Ascending aorta (tissue), 2 donors: ENCODE measurements at regions not wholly inside any gene's neighbourhood (a gene's known extent, or its start where the extent isn't known, plus 50 kb on each side); places are given as distances from the start of the nearest gene placed in this dataset.
A peak's percentile ranks its signal among the peaks of the same experiment; 100 is the strongest.

Source experiments
- DNase-seq, 2 donors: peaks; one replicate each; pipeline ENCODE4 v3.0.0-alpha.2; 2019; ENCODE audit warnings: low spot score in 2 of 2
- H3K27ac ChIP-seq, 2 donors: fragments of 200-600 bp; sonication (generic); one replicate each; pipeline ENCODE4 v1.5.1; 2016 to 2017; ENCODE audit warnings: mild to moderate bottlenecking in 1 of 2
- H3K27me3 ChIP-seq: fragments of 200-600 bp; sonication (generic); one replicate; pipeline ENCODE4 v1.5.1; 2017
- H3K36me3 ChIP-seq, 2 donors: fragments of 200-600 bp; sonication (generic); one replicate each; pipeline ENCODE4 v1.5.1; 2016
- H3K4me1 ChIP-seq, 2 donors: fragments of 200-600 bp; sonication (generic); one replicate each; pipeline ENCODE4 v1.5.1; 2016 to 2017; ENCODE audit warnings: mild to moderate bottlenecking in 1 of 2
- H3K4me3 ChIP-seq, 2 donors: fragments of 200-600 bp; sonication (generic); one replicate each; pipeline ENCODE4 v1.5.1; 2016 to 2017; ENCODE audit warnings: mild to moderate bottlenecking in 1 of 2
- H3K9me3 ChIP-seq, 2 donors: fragments of 200-600 bp; sonication (generic); one replicate each; pipeline ENCODE4 v1.5.1; 2016
- CTCF ChIP-seq, 3 experiments: fragments of 200-600 bp in 2 of 3; fragments of 450-650 bp in 1 of 3; sonication (generic) in 2 of 3; IDR thresholded peaks; one replicate each; pipeline ENCODE4 v1.5.1; 2016 to 2019; ENCODE audit warnings: antibody characterized with exemption in 3 of 3, mild to moderate bottlenecking in 1 of 3, moderate library complexity in 1 of 3
- intact Hi-C: fragments of 100-400 bp; cut with DNase I; formaldehyde crosslinking; loops from one replicate; pipeline ENCODE4 v1.15.1; 2023

- DNase-seq: no peak
- Histone ChIP-seq H3K9me3 (no peaks in the 10 kb centered on the region), H3K4me1 (no peaks in the 10 kb centered on the region), H3K36me3 (no peaks in the 10 kb centered on the region), H3K27me3 (no peaks in the 10 kb centered on the region), H3K27ac (no peak overlapping the region), H3K4me3 (no peak overlapping the region)
- intact Hi-C loops: loop anchor here (1.0 to 10.0 kb wide), 2 partner anchors 37 to 240 kb away; no protein-coding TSS in a partner anchor
- TF ChIP-seq CTCF (IDR thresholded peaks at IDR 0.05): no peak
Observed at GRCh38 chr6:79814940-79815339, 132.4 kb downstream of the ELOVL4 start.

- no peaks in the 10 kb centered on the region for H3K36me3 ChIP-seq
- H3K27me3 ChIP-seq: no peaks in the 10 kb centered on the region
- peak in 1 of 2 donors; percentile 83 for DNase-seq
- no peaks in the 10 kb centered on the region for H3K9me3 ChIP-seq
- TF ChIP-seq CTCF (IDR thresholded peaks at IDR 0.05): peak; percentile 39 to 77 (median 69)
- H3K4me1 ChIP-seq: no peaks in the 10 kb centered on the region
- H3K27ac ChIP-seq: no peak overlapping the region
- intact Hi-C loops: loop anchor here (1.0 to 10.0 kb wide), 2 partner anchors 36 to 239 kb away; no protein-coding TSS in a partner anchor
- no peak overlapping the region for H3K4me3 ChIP-seq
Observed at GRCh38 chr6:79813854-79814709, 133.3 kb downstream of the ELOVL4 start.

GRCh38 chr6:79813143-79813850 lies 134.1 kb downstream of the ELOVL4 start:
- Histone ChIP-seq H3K36me3 (no peaks in the 10 kb centered on the region), H3K9me3 (no peaks in the 10 kb centered on the region), H3K27ac (no peak overlapping the region), H3K4me1 (no peaks in the 10 kb centered on the region), H3K27me3 (no peaks in the 10 kb centered on the region), H3K4me3 (no peak overlapping the region)
- intact Hi-C loops: loop anchor here (10.0 kb wide), 1 partner anchor 238 kb away; no protein-coding TSS in a partner anchor
- DNase-seq: no peak
- TF ChIP-seq CTCF (IDR thresholded peaks at IDR 0.05): no peak

GRCh38 chr6:79812195-79812594 lies 135.2 kb downstream of the ELOVL4 start:
- H3K4me3 ChIP-seq: no peak overlapping the region
- no peak for DNase-seq
- H3K27ac ChIP-seq: no peak overlapping the region
- no peaks in the 10 kb centered on the region for H3K9me3 ChIP-seq
- H3K4me1 ChIP-seq: no peaks in the 10 kb centered on the region
- no peak for TF ChIP-seq CTCF (IDR thresholded peaks at IDR 0.05)
- intact Hi-C loops: loop anchor here (10.0 kb wide), 1 partner anchor 237 kb away; no protein-coding TSS in a partner anchor
- no peaks in the 10 kb centered on the region for H3K36me3 ChIP-seq
- H3K27me3 ChIP-seq: no peaks in the 10 kb centered on the region

- no peaks in the 10 kb centered on the region for H3K36me3 ChIP-seq
- no peaks in the 10 kb centered on the region for H3K4me1 ChIP-seq
- intact Hi-C loops: loop anchor here (10.0 kb wide), 1 partner anchor 236 kb away; no protein-coding TSS in a partner anchor
- no peak overlapping the region for H3K27ac ChIP-seq
- no peak for DNase-seq
- no peak overlapping the region for H3K4me3 ChIP-seq
- no peaks in the 10 kb centered on the region for H3K27me3 ChIP-seq
- no peak for TF ChIP-seq CTCF (IDR thresholded peaks at IDR 0.05)
- H3K9me3 ChIP-seq: no peaks in the 10 kb centered on the region
Observed at GRCh38 chr6:79810871-79811270, 136.5 kb downstream of the ELOVL4 start.
